Stomach (tissue), 8 donors: ENCODE measurements at regions not wholly inside any gene's neighbourhood (a gene's known extent, or its start where the extent isn't known, plus 50 kb on each side); places are given as distances from the start of the nearest gene placed in this dataset.

Experiments
- DNase-seq, 2 donors: peaks; one replicate each; pipeline versions ENCODE4 v3.0.0 to v3.0.0-alpha.2; 2013 to 2019
- H3K27ac ChIP-seq, 5 donors: fragments of 200-600 bp in 4 of 5; sonication (generic) in 4 of 5; one replicate each; pipeline ENCODE4 v1.5.1; 2013 to 2019; ENCODE audit warnings: mild to moderate bottlenecking in 1 of 5, moderate library complexity in 1 of 5
- H3K27me3 ChIP-seq, 3 donors: fragments of 200-600 bp; sonication (generic); one replicate each; pipeline ENCODE4 v1.5.1; 2017 to 2019; ENCODE audit warnings: mixed run types in 1 of 3
- H3K36me3 ChIP-seq, 4 donors: fragments of 200-600 bp; sonication (generic); 1 replicate in 3 of 4; 2 replicates in 1 of 4; pipeline ENCODE4 v1.5.1; 2016 to 2019
- H3K4me1 ChIP-seq, 4 donors: fragments of 200-600 bp; sonication (generic); one replicate each; pipeline ENCODE4 v1.5.1; 2016 to 2019
- H3K4me3 ChIP-seq, 4 donors: fragments of 200-600 bp; sonication (generic) in 3 of 4; one replicate each; pipeline ENCODE4 v1.5.1; 2016 to 2019; ENCODE audit warnings: mild to moderate bottlenecking in 1 of 4
- H3K9me3 ChIP-seq, 4 donors: fragments of 200-600 bp; sonication (generic); one replicate each; pipeline ENCODE4 v1.5.1; 2016 to 2019
- EP300 ChIP-seq: sonication (generic); formaldehyde crosslinking; IDR thresholded peaks from one replicate; pipeline ENCODE4 v1.6.1; 2017; ENCODE audit warnings: antibody characterized with exemption
- POLR2A ChIP-seq, 4 donors: fragments of 450-650 bp; IDR thresholded peaks; one replicate each; pipeline ENCODE4 v1.6.1; 2016; ENCODE audit warnings: antibody characterized with exemption in 4 of 4, control low read depth in 2 of 4, mild to moderate bottlenecking in 1 of 4, moderate library complexity in 1 of 4
- POLR2AphosphoS5 ChIP-seq, 3 donors: sonication (generic); formaldehyde crosslinking; IDR thresholded peaks; one replicate each; pipeline ENCODE4 v1.6.1; 2016; ENCODE audit warnings: antibody characterized with exemption in 3 of 3
- WGBS, 5 donors: extraction: QIAGEN DNeasy Blood & Tissue Kit in 3 of 5; methylation state at CpG; one replicate each; pipeline versions ENCODE4 v1.1.5 to v1.1.7; 2013 to 2018; 5-methylcytosine and 5-hydroxymethylcytosine counted together
- intact Hi-C: fragments of 100-400 bp; cut with DNase I; formaldehyde crosslinking; loops from one replicate; pipeline ENCODE4 v1.15.1; 2023; ENCODE audit warnings: low total_unique reads
- TF ChIP-seq, protein P1 (sequence below), 7 experiments: fragments of 450-650 bp in 4 of 7; fragments of 200-600 bp in 3 of 7; sonication (generic) in 3 of 7; IDR thresholded peaks; one replicate each; pipeline ENCODE4 v1.5.1; 2016 to 2019; ENCODE audit warnings: antibody characterized with exemption in 7 of 7, control low read depth in 2 of 7, mild to moderate bottlenecking in 1 of 7
- donor health status: healthy with polysubstance abuse.
- donor health status: Bipolar disorder and iron deficiency.
- donor health status: healthy.

DNA sequence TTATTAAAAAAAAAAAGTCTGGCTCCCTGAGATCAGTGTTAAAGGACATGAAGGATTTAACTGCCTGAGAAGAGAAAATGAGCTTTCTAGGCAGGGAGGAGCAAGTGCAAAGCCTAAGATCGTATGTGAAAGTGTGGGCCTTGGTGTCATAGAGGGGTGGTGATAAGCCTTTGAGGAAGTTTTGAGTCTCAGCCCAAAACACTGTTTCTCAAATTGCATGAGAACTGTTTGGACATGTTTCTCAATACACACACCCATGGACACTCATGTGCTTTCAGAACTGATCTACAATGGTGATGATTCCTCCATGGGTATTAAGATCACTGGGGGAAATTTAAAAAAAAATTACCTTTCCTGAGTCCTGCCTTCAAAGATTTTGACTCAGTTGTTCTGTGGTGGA lies 336.7 kb upstream of the RND3 start:
- no peaks in the 10 kb centered on the region for H3K36me3 ChIP-seq
- H3K27me3 ChIP-seq: no peaks in the 10 kb centered on the region
- no peak for DNase-seq
- TF ChIP-seq, protein P1, sequence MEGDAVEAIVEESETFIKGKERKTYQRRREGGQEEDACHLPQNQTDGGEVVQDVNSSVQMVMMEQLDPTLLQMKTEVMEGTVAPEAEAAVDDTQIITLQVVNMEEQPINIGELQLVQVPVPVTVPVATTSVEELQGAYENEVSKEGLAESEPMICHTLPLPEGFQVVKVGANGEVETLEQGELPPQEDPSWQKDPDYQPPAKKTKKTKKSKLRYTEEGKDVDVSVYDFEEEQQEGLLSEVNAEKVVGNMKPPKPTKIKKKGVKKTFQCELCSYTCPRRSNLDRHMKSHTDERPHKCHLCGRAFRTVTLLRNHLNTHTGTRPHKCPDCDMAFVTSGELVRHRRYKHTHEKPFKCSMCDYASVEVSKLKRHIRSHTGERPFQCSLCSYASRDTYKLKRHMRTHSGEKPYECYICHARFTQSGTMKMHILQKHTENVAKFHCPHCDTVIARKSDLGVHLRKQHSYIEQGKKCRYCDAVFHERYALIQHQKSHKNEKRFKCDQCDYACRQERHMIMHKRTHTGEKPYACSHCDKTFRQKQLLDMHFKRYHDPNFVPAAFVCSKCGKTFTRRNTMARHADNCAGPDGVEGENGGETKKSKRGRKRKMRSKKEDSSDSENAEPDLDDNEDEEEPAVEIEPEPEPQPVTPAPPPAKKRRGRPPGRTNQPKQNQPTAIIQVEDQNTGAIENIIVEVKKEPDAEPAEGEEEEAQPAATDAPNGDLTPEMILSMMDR (IDR thresholded peaks at IDR 0.05): no peak
- no peaks in the 10 kb centered on the region for H3K4me1 ChIP-seq
- no peak overlapping the region for H3K27ac ChIP-seq
- H3K4me3 ChIP-seq: no peak overlapping the region
- intact Hi-C loops: no loop called here
- 0 to 38% (median 0%) methylated on average over 1 of the region's 1 CpG for WGBS, 5 donors
- no peaks in the 10 kb centered on the region for H3K9me3 ChIP-seq

DNA sequence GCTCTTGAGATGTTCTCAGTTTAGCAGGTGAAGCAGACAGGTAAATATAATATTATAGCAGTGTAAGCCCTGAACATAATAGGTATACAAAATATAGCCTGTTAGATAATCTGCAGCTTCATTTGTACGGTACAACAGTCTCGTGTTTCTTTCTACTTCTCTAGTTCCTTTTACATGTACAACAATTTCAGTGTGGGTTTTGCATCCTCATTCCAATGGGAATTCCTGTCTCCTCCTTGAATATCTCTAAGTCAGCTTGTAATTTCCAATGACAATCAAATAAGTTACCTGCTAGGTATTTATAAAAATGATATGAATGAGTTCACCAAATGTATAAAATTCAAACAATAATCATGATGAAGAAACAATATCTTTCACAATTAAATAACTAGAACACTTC lies 330.0 kb upstream of the RND3 start:
- no peak overlapping the region for H3K4me3 ChIP-seq
- intact Hi-C loops: no loop called here
- 69 to 96% (median 91%) methylated on average over 2 of the region's 2 CpGs for WGBS, 5 donors
- H3K27ac ChIP-seq: no peak overlapping the region
- DNase-seq: no peak
- TF ChIP-seq POLR2A (IDR thresholded peaks at IDR 0.05) (no peak), POLR2AphosphoS5 (IDR thresholded peaks at IDR 0.05) (no peak), EP300 (no peak)
- TF ChIP-seq, protein P1 (IDR thresholded peaks at IDR 0.05): no peak
- H3K36me3 ChIP-seq: no peaks in the 10 kb centered on the region
- no peaks in the 10 kb centered on the region for H3K9me3 ChIP-seq
- no peaks in the 10 kb centered on the region for H3K27me3 ChIP-seq
- no peaks in the 10 kb centered on the region for H3K4me1 ChIP-seq

DNA sequence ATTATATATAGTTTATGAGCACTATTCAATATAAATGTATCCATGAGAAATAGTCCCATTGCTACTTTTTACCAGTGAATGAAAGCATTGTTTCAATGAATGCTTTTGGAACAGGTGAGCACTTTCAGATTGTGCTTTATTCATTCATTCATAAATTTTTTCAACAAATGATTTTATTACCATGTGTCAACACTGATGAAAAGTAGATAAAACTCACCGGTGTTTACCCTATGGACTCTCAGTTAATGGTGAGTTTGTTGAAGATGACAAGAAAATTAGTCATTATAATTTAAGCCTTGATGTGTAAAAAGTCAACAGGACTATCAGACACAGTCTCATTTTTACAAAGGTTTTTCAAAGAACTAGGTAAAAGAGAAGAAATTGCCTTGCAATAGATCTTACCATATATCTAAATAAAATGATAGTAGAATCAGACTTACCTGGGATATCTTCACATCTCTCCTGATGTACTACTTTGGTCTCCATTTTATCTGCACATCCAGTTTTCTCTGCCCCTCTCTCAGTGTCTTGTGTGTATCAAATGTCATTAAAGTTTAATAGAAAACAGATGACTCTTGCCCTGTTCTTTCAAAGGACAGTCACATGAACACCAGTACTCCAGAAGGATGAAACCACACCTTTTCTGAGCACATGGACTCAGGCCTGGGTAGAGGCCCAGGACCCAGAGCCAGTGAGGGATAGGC lies 325.3 kb upstream of the RND3 start:
- Histone ChIP-seq H3K36me3 (no peaks in the 10 kb centered on the region), H3K9me3 (no peaks in the 10 kb centered on the region), H3K4me3 (no peak overlapping the region), H3K27ac (no peak overlapping the region), H3K4me1 (peaks cover 0 to 7% (median 0%) of the 10 kb centered on the region in 4 donors), H3K27me3 (no peaks in the 10 kb centered on the region)
- WGBS, 5 donors: 27 to 43% (median 39%) methylated on average over 1 of the region's 1 CpG
- intact Hi-C loops: no loop called here
- DNase-seq: no peak
- TF ChIP-seq POLR2A (IDR thresholded peaks at IDR 0.05) (no peak), POLR2AphosphoS5 (IDR thresholded peaks at IDR 0.05) (no peak), EP300 (no peak)
- TF ChIP-seq, protein P1 (IDR thresholded peaks at IDR 0.05): no peak

DNA sequence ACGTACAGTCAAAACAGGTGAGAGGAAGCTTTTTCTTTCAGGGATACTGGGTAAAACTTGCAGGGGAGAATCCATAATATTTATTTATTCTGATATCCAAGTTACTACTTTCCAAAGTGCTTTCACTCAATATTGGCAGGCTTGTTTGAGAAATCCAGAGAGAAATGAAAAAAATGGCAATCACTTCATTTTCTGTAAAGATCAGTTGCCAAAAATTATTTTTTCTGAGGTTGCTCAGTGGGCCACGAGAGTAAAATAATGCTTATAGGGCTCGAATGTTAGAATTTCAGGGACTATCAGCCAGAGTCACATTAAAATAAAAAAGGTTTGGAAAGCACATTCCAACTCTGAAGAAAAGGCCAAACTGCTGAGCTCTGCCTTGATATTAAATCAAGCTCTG lies 324.6 kb upstream of the RND3 start:
- no peak for DNase-seq
- WGBS, 5 donors: 62 to 78% (median 66%) methylated on average over 3 of the region's 3 CpGs
- H3K27me3 ChIP-seq: no peaks in the 10 kb centered on the region
- intact Hi-C loops: no loop called here
- TF ChIP-seq, protein P1 (IDR thresholded peaks at IDR 0.05): no peak
- TF ChIP-seq POLR2AphosphoS5 (IDR thresholded peaks at IDR 0.05) (no peak), POLR2A (IDR thresholded peaks at IDR 0.05) (no peak), EP300 (no peak)
- no peaks in the 10 kb centered on the region for H3K36me3 ChIP-seq
- H3K27ac ChIP-seq: no peak overlapping the region
- H3K9me3 ChIP-seq: no peaks in the 10 kb centered on the region
- peaks cover 0 to 7% (median 0%) of the 10 kb centered on the region in 4 donors for H3K4me1 ChIP-seq
- no peak overlapping the region for H3K4me3 ChIP-seq
